WERI-Rb-1 (cell line): ENCODE measurements at regions not wholly inside any gene's neighbourhood (a gene's known extent, or its start where the extent isn't known, plus 50 kb on each side); places are given as distances from the start of the nearest gene placed in this dataset.
A peak's percentile ranks its signal among the peaks of the same experiment; 100 is the strongest.

Experiments
- DNase-seq: peaks from one replicate; pipeline ENCODE4 v3.0.0-alpha.2; 2020
- H3K27ac ChIP-seq: fragments of 250-450 bp; sonication (Bioruptor Pico); 2 replicates; pipeline ENCODE4 v1.5.1; 2020; ENCODE audit warnings: mild to moderate bottlenecking, moderate library complexity
- H3K27me3 ChIP-seq: fragments of 250-450 bp; sonication (Bioruptor Pico); 2 replicates; pipeline ENCODE4 v1.5.1; 2021; ENCODE audit warnings: mild to moderate bottlenecking, low read depth, moderate library complexity; ENCODE audit not compliant: insufficient read depth, severe bottlenecking
- H3K36me3 ChIP-seq: fragments of 250-450 bp; sonication (Bioruptor Pico); 2 replicates; pipeline ENCODE4 v1.5.1; 2020; ENCODE audit warnings: mild to moderate bottlenecking, moderate library complexity
- H3K4me3 ChIP-seq: 2 replicates; pipeline ENCODE4 v1.5.1; 2011; ENCODE audit warnings: low read depth, mild to moderate bottlenecking, control low read depth, low read length
- H3K9me3 ChIP-seq: fragments of 250-450 bp; sonication (Bioruptor Pico); 2 replicates; pipeline ENCODE4 v1.5.1; 2021; ENCODE audit warnings: mild to moderate bottlenecking, moderate library complexity; ENCODE audit not compliant: severe bottlenecking
- TF ChIP-seq, protein P1 (sequence below): IDR thresholded peaks from 2 replicates; pipeline ENCODE4 v1.5.1; 2011; ENCODE audit warnings: low read depth, mild to moderate bottlenecking, control low read depth, inconsistent platforms, low read length

DNA sequence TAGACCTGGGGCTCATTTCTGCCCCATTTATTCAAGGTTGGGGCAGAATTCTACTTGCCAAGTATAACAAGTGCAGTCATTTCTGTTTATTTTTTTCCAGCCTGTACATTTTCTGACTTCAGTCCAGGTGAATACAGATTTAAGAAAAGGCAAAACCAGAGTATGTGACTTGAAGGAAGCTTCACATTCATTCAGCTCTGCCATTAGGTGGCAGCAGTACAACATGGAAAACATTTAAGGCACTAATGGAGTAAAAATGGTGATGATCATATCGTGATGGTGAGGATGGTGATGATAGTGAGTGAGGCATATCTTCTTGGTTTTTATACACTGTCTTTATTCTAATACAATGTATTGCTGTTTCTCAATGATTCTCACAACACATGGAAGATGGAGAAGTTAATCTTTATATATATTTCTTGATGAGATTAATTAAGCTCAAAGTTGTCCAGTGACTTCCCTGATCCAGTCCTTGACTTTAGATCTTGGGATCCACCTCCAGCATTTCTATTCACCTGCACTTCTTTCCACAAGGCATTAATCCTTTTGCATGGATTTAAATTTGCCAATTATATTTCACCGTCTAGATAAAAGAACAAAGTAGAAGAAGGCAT lies 176.7 kb upstream of the SEL1L start:
- H3K9me3 ChIP-seq, result no peaks in the 10 kb centered on the region
- DNase-seq, result peak; percentile 25
- no peak overlapping the region for H3K27ac ChIP-seq
- TF ChIP-seq, protein P1, sequence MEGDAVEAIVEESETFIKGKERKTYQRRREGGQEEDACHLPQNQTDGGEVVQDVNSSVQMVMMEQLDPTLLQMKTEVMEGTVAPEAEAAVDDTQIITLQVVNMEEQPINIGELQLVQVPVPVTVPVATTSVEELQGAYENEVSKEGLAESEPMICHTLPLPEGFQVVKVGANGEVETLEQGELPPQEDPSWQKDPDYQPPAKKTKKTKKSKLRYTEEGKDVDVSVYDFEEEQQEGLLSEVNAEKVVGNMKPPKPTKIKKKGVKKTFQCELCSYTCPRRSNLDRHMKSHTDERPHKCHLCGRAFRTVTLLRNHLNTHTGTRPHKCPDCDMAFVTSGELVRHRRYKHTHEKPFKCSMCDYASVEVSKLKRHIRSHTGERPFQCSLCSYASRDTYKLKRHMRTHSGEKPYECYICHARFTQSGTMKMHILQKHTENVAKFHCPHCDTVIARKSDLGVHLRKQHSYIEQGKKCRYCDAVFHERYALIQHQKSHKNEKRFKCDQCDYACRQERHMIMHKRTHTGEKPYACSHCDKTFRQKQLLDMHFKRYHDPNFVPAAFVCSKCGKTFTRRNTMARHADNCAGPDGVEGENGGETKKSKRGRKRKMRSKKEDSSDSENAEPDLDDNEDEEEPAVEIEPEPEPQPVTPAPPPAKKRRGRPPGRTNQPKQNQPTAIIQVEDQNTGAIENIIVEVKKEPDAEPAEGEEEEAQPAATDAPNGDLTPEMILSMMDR, result peak; percentile 61
- no peaks in the 10 kb centered on the region for H3K36me3 ChIP-seq
- H3K4me3 ChIP-seq, result no peak overlapping the region
- H3K27me3 ChIP-seq, result no peaks in the 10 kb centered on the region

DNA sequence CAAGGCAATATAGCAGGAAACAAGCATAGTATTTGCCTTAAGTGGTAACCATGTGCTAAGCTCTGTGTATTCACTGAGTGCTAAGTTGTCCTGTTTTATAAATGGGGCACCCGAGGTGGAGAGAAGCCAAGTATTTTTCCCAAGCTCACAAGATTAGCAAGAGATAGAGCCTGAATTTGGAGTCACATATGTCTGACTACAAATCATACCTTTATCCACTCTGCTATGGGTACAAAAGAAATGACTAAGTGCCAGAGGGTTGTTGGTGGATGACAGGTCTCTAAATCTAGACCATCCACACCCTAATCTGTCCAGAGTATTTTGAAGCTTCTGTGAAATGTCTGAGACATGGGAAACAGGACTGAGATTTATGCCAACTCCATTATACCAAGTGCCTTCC lies 182.1 kb upstream of the SEL1L start:
- no peaks in the 10 kb centered on the region for H3K27me3 ChIP-seq
- H3K4me3 ChIP-seq, result no peak overlapping the region
- H3K36me3 ChIP-seq, result no peaks in the 10 kb centered on the region
- H3K27ac ChIP-seq, result no peak overlapping the region
- no peaks in the 10 kb centered on the region for H3K9me3 ChIP-seq
- TF ChIP-seq, protein P1, result no peak
- no peak for DNase-seq

DNA sequence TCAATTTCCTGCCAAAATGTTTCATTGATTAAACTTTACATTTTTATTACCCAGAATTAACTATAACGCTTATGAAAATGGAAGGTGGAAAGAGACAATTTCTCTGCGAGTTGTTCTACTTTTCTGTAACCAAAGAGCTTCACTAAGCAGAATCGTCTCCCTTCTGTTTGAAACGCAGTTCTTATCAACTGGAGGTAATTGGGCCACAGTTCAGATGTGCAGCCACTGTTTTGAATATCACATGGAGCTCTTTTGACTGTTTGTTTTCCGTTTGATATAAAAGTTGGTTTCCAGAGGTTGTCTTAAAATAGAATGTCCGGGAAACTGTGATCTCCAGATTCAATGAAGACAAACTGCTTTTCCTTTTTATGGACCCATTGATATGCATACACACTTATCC lies 183.3 kb upstream of the SEL1L start:
- no peaks in the 10 kb centered on the region for H3K9me3 ChIP-seq

DNA sequence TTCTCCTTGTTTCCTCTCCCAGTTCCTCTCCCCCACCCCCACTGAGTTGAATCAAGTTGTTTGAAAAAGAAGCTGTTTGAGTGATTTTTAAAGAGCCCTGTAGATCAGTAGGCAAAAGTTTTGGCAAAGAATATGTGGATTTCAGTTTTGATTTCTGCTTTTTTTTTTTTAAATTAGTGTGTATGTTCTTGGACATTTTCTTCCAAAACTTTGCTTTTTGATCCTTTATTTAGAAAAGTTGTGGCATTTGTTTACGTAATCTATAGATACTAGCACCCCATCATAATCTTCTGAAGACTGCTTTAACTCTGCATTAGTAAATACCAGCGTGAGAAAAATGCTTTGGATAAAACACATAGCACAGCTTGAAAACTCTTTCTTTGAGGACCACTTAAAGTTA lies 190.3 kb upstream of the SEL1L start:
- no peaks in the 10 kb centered on the region for H3K27me3 ChIP-seq
- H3K4me3 ChIP-seq, result no peak overlapping the region
- no peaks in the 10 kb centered on the region for H3K9me3 ChIP-seq
- no peak overlapping the region for H3K27ac ChIP-seq
- no peak for DNase-seq
- TF ChIP-seq, protein P1, result no peak
- H3K36me3 ChIP-seq, result no peaks in the 10 kb centered on the region

More for the DNA sequence above, 183.3 kb upstream of the SEL1L start:
- no peak overlapping the region for H3K27ac ChIP-seq
- H3K27me3 ChIP-seq, result no peaks in the 10 kb centered on the region
- no peaks in the 10 kb centered on the region for H3K36me3 ChIP-seq
- TF ChIP-seq, protein P1, result no peak
- H3K4me3 ChIP-seq, result no peak overlapping the region
- DNase-seq, result no peak

DNA sequence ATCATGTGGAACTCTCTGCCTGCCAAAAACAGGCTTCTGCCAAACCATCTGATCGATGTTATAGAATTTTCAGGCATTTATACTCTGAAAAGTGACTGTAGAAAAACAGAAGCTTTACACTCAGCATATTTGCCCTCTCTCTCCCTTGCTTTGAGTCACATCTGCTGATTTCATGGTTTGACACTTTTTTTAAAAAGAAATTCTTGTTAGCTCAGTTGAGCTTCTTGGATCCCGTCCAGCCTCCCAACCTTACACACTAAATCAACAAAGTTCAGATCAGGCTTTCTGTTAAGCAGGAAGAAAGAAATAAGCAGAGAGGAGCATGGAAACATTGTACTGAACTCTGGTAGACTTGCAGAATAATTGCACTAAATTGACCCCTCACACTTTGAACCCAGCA lies 193.6 kb upstream of the SEL1L start:
- DNase-seq, result no peak
- H3K9me3 ChIP-seq, result no peaks in the 10 kb centered on the region

More for the DNA sequence above, 193.6 kb upstream of the SEL1L start:
- no peak overlapping the region for H3K27ac ChIP-seq
- no peak overlapping the region for H3K4me3 ChIP-seq
- TF ChIP-seq, protein P1, result no peak
- H3K36me3 ChIP-seq, result no peaks in the 10 kb centered on the region
- no peaks in the 10 kb centered on the region for H3K27me3 ChIP-seq
